GM21423 (cell line): ENCODE measurements at regions not wholly inside any gene's neighbourhood (a gene's known extent, or its start where the extent isn't known, plus 50 kb on each side); places are given as distances from the start of the nearest gene placed in this dataset.

Source experiments
- ATAC-seq: cut with Tn5 transposase; IDR thresholded peaks from one replicate; pipeline ENCODE4 v1.9.1; 2021; ENCODE audit warnings: mild to moderate bottlenecking, moderate library complexity; ENCODE audit not compliant: unreplicated experiment

DNA sequence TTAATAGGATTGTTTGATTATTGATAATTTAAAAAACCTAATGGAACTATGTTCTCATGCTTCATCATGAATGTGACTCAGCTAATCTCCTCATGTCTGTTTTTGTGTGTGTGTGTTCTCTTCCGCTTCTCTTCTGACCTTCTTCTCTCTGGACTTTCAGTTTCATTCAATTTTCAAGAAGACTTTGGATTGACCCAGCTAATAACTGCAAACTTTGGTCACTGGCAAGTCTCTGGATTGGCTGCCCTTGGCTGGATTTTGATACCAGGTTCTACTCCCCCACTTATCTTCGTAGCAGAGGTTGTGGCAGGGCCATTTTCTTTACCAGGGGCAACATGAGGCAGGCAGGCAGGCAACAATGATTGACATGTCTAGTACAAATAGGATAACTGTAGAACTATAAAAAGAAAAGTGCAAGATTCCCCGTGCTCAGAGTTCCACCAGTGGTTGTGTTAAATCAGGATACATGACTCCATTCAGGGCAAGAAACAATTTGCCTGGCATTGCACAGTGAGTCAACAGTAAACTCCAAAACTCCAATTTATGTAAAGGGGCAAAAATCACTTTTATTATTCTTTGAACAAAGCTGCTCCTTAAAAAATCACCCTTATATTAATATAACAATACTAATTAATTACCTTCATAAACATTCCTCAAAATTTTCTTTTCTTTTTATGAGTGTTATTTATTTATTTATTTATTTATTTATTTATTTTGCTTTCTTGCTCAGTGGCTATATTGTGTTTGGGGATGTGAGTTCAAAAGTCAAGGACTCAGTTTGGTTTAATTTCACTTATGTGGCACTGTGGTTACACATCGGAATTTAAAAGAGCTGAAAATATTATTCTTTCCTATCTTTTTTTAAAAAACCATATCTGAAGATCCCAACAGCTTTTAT lies 167.6 kb downstream of the RND3 start:
- ATAC-seq = no peak

DNA sequence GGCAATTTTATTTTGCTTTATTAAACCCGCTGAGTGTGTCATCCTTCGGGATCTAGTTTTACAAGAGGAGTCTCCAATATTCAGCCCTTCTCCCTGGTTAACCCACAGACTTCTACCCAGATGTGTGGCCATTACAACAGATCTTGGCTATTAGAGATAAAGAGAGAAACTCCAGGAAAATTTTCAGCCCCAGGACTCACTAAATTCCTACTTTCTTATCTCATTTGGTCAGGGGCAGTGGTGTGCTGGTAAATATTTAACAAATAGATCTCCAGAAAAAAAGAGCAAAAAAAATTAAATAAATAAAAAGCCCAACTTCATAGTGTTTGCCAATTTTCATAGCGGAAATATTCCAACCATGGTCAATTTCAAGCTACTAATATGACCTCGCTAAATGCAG lies 168.4 kb downstream of the RND3 start:
- ATAC-seq = no peak

DNA sequence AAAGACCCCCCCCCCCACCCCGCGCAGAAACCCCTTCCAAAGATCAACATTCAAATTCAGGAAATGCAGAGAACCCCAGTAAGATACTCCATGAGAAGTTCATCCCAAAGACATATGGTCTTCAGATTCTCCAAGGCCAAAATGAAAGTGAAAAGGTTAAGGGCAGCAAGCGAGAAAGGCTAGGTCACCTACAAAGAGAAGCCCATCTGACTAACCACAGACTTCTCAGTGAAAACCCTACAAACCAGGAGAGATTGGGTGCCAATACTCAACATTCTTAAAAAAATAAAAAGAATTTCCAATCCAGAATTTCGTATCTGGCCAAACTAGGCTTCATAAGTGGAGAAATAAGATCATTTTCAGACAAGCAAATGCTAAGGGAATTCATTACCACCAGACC lies 175.2 kb downstream of the RND3 start:
- no peak for ATAC-seq

DNA sequence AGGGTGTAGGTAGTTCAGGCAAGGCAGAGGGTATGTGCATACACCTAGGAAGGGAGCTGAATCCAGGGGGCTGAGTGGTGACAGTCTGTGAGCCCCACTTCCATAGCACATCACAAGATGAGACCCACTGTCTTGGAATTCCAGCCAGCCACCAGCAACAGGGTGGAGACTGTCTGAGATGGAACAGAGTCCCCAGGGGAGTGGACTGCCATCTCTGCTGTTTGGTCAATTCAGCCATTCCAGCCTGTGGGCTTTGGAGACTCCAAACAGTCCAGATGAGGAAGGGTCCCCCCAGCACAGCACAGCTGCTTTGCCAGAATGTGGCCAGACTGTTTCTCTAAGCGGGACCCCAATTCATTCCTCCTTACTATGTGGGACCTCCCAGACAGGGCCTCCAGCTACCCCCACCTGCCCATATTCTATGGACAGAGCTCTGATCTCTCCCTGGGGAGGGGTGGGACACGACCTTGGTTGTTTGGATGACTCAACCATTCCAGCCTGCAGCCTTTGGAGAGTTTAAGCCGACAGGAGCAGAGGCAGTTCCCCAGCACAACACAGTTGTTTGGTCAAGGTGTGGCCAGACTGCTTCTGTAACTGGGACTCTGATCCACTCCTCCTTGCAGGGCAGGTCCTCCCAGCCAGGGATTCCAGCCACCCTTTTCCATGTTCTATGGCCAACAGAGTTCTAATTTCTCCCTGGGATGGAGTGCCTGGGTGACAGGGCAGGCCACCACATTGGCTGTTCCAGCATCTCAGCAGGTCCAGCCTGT lies 178.0 kb downstream of the RND3 start:
- no peak for ATAC-seq

DNA sequence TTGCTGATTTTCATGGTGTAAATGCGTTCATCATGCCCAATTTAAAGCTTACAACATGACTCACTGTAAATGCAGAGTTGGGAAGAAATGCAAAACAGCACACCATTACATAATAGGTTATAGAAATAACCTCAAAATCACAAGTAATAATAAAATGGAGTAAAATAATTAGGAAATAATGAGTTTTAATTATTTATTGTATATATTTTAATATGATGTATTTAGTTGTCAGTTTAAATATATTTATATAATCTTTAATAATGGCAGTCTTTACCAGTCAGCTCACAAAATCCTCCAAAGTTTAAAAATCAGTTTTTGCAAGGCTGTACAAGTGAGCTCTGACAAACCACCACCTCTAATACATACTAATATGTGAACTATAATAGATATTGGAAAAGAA lies 180.2 kb downstream of the RND3 start:
- ATAC-seq = no peak

DNA sequence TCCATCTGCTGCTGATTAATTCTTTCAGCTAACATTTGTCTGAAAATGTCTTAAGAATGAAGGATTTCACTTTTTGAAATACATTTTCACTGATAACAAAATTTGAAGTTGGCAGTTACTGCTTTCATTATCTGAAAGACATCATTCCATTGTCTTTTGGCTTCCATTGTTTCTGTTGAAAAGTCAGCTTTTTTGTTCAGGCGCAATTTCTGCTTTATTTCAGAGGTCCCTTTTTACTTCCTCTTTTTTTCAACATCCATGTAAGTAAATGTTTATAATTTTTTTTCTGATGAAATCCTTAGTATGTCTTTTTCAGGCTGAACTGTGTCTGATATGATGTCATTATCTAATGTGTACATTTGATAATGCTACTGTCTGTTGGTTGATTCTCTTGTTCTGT lies 184.2 kb downstream of the RND3 start:
- ATAC-seq = no peak

DNA sequence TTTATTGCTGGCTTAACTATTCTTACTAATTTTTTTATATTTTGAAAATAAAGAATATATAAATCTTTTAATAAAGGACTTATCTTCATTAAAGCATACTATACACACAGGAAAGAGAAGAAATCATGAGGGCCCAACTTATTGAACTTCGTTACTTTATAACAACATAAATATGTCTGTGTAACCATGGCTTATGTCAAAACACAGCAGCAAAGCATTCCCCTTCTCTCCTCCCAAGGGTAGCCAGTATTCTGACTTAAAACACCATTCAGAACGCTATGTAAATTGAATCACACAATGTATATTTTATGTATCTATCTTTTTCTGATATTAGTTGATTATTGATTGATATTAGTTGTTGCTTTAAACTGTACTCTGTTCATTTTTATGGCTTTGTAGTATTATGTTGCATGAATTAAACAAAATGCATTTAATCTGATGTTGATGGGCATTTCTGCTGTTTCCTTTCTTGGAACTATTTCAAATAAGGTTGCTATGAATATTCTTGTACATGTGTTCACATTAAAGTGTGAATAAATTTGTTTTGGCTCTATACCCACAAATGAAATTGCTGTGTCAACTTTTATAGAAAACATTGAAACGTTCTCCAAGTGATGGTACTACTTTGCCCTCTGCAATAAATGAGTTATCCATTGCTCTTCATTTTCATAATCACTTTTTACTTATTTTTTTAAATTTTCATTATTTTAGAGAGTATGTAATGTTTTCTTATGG lies 188.7 kb downstream of the RND3 start:
- ATAC-seq = no peak

DNA sequence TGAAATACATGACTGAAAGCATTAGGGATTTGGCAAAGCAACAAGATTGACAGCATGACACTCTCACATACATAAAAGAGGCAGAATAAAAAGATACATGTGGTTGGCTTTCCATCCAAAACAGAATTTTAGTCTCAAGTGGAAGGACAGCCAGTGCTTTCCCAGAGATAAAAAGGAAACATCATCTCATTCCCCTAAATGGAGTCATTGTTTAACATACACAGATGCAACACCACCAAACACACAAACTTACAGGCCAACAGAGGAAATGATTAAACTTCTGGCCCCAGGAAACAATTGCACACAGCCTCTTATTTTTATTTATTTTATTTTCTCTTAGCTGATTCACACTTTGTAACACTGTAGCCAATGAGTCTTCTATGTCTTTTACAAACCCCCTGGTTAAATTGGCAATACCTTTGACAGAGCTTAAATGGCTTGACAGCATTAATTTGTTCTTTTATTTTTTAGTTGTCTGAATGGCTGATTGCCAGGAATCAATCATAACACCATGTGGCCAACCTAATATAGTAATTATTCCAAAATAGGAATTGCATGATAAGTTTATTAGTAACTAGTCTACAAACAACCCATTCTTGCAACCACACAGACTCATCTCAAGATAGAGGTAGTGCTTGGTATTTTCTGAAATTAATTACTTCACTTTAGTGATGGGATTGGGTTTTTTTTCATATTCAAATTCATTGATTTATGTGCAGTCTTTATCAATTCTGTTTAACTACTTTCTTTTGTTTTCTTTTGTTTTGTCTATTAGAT lies 190.5 kb downstream of the RND3 start:
- ATAC-seq = no peak

DNA sequence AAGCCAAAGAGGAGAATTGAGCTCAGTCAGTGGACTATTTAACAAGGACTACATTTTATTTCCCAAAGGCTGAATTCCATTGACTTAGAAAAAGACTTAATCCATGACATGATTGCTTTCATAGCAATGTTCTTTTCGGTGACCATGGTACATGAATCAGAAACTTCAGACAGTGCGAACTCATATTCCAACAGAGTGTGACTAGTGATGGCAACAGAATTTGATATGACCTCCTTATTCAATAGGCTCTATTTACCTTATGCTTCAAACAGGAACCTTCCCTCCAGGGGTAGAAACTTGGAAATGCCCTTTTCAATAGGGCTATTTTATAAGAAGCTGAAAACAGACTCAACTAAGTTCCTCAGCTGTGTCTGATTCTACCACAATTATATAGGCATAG lies 191.9 kb downstream of the RND3 start:
- ATAC-seq = no peak

DNA sequence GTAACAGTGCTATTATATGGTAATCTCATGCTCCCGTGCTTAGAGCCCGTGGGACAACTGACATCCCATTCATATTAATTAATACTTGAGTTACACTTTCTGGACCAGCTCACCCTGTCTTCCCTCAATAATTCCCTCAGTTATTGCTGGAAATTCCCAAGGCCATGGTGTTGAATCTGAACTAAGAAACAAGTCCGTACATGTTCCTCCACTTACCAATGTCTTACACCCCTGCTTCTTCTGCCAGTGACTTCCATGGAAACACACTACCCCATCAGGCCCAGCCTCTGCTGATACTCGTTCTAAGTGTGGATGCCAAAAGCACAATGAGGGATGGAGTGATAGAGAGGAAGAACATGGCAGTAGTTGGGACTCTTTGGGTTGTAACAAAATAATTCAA lies 193.7 kb downstream of the RND3 start:
- no peak for ATAC-seq

DNA sequence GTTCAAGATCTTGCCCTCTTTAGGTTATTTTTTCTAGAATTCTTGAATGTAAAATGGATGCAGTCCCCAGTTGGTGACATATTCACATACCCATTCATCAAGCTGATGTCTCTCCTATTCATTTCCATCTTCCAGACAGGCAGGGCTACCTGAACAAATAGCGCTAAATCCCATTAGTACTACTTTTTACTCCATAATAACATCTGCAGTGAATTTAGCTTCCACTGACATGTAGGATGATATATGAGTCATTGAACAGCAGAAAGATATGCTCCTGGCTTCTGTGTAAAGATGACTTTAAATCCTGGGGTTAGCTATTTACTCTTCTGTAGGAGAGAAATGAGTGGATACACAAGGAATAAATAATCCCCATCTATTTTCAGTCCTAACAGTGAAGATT lies 194.7 kb downstream of the RND3 start:
- ATAC-seq = no peak

DNA sequence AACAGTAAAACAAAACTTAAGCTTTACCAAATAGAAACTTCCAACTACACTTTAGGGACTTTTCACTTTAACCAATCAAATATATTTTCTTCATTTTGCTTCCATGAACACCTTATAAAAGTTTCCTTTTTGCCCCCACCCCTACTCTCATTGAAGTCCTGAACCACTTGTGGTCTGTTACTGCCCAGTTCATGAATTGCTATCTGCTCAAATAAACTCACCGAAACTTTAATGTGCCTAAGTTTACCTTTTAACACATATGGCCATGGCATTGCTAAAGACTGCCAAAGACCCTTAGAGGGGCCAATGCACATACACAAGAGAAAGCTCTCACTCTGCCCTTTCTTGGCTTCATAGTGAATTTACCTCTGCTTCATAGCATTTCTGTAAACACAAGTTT lies 195.3 kb downstream of the RND3 start:
- ATAC-seq = no peak

DNA sequence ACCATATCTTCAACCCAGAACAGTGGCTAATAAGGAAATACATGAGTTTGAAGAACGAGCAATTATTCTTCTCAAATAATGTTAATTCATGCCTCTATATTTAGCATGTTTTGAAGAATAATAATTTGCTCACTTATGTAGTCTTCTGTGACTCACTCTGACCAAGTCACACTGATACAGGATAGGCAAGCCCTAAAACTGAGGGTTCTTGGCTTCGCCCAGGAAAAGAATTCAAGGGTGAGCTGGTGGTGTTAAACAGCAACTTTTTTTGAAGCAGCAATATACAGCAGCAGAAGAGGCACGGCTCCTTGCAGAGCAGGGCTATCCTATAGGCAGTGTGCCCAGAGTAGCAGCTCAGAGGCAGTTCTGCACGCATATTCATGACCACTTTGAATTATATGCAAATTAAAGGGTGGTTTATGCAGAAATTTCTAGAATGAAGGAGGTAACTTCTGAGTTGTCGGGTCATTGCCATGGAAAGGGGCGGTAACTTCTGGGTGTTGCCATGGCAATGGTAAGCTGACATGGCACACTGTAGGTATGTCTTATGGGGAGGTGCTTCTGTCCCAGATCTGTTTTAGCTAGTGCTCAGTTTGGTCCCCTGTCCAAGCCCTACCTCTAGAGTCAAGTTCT lies 200.6 kb downstream of the RND3 start:
- ATAC-seq = no peak

DNA sequence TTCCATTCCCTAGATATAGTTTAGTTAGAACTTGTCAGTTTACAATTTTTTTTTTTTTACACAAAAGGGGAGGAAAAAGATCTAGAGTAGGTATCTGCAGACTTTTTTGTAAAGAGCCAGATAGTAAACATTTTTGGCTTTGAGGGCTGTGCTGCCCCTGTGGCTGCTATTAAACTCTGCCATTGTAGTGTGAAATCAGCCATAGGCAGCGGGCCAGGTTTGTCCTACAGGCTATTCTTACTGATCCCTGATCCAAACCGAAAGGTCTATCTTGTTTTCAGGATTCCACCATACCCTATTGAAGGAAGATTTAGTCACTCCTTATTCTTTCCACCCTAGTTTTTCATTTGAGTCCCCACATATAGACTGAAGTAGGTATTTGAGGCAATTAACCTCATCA lies 203.4 kb downstream of the RND3 start:
- no peak for ATAC-seq

DNA sequence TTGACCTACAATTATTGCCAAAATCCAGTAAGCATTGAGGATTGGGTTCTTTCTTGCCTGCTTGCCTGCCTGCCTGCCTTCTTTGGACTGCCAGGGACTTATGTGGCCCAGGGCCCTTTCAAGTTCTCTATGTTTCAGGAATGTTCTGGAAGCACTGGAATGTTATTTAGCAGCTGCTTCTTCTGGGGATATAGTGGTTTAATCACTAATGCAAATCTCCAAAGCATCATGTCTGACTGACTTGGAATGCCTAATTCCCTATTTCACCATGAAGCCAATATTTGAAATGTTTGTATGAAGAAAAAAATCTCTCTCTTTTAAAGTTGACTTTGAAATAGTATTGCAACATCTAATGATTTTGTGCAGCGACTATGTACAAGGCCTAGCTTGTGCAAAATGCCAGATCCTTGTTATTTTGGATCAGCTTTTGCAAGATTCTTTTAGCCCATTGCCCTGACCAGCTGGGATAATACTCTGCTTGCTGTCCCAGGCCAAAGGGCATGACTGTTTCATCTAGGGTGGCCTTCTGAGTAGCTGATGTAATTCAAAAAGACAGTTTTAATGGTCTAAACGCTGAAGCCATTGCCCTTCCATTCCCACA lies 204.6 kb downstream of the RND3 start:
- no peak for ATAC-seq

DNA sequence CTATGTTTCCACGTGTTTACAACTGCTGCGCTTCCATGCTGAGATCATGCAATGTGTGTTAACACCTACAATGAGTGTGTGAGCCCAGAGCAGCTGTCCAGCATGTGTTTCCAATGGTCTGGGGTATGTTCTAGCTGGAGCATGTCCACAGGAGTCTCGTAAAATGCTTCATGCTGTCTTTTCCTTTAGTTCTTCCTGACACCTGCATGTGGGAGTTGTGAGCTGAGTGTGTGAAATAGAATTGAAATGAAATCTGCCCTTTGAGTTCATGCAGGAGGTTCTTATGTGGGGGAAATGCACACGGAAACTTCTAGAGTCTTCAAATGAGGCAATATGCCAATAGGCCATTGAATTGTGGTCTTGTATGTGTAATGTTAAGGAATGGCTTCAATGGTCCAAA lies 205.1 kb downstream of the RND3 start:
- no peak for ATAC-seq

DNA sequence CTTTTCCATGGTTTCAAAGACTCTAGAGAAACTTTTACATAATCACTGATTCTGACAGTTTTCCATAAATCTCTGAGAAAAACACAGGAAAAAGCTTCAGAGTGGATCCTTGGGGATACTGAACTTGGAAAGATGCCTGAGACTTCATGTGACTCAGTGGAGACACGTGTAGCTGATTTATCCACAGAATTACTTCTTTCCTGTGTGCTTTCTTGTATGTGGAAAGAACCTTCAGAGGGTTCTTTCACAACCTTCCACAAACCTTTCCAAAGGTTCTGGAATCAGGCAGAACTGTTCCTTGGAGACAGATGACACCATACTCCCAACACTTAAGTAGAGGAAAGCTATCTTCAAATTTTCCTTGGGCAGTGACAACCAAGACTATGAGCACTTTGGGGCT lies 207.2 kb downstream of the RND3 start:
- ATAC-seq = no peak

DNA sequence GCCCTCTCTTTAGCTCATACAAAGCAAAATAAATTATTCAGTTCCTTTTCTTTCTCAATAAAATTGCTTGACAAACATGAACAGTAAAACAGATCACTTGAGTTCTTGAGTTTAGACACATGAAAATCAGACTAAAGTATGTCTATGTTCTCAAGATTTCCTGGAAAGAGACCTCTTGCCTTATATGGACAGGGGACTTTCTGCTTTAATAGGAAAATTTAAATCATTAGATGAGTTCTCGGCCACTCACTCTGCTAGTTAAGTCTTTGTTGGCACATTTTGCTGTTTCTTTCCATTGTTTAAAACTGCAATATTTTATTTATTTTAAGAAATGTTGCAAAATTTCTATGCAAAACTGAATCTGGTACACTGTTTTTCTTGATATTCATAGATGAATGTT lies 207.8 kb downstream of the RND3 start:
- ATAC-seq = no peak

DNA sequence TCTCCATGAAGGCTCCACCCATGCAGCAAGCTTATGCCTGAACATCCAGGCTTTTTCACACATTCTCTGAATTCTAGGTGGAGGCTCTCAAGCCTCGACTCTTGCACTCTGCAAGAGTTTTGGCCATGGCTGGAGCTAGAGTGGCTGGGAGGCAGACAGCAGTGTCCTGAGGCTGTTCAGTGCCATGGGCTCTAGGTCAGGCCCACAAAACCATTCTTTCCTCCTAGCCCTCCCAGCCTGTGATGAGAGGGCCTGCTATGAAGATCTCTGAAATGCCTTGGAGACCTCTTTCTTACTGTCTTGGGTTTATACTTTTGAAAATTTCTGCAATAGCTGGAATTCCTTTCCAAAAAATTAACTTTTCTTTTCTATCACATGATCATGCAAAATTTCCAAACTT lies 210.7 kb downstream of the RND3 start:
- no peak for ATAC-seq

DNA sequence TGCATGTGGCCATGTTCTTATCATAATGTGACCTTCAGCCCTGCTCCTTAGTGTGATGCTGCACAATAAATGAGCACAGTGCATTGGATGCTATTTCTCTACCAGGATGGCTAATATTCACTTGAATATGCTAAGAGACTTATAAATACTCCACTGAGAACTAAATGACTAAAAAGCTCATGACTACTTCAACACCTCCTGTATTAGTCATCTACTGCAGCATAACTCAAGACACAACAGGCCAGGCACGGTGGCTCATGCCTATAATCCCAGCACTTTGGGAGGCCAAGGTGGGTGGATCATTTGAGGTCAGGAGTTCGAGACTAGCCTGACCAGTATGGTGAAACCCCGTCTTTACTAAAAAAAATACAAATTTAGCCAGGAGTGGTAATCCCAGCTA lies 213.4 kb downstream of the RND3 start:
- no peak for ATAC-seq
